Mucosa of descending colon (tissue), 3 donors: ENCODE measurements at regions not wholly inside any gene's neighbourhood (a gene's known extent, or its start where the extent isn't known, plus 50 kb on each side); places are given as distances from the start of the nearest gene placed in this dataset.

Experiments used
- ATAC-seq: fragments of 200-7000 bp; cut with Tn5 transposase; one replicate; pipeline ENCODE4 v1.9.1; 2020; ENCODE audit warnings: mild to moderate bottlenecking, moderate library complexity
- DNase-seq, 3 donors: peaks; one replicate each; pipeline ENCODE4 v3.0.0-alpha.2; 2020
- H3K36me3 ChIP-seq: fragments of 200-600 bp; one replicate; pipeline ENCODE4 v1.8.0; 2021; ENCODE audit warnings: low read depth, mild to moderate bottlenecking
- H3K4me1 ChIP-seq: fragments of 200-600 bp; one replicate; pipeline ENCODE4 v1.8.0; 2021; ENCODE audit warnings: low read depth, mild to moderate bottlenecking
- H3K4me3 ChIP-seq: fragments of 200-600 bp; one replicate; pipeline ENCODE4 v1.8.0; 2021; ENCODE audit warnings: mild to moderate bottlenecking
- H3K9me3 ChIP-seq: fragments of 200-600 bp; one replicate; pipeline ENCODE4 v1.8.0; 2021; ENCODE audit warnings: mild to moderate bottlenecking
- CTCF ChIP-seq: fragments of 200-600 bp; IDR thresholded peaks from one replicate; pipeline ENCODE4 v1.8.0; 2022; ENCODE audit warnings: antibody characterized with exemption, mild to moderate bottlenecking
- intact Hi-C, 2 donors: fragments of 100-400 bp; cut with DNase I in 1 of 2; cut with micrococcal nuclease in 1 of 2; formaldehyde crosslinking; loops; one replicate each; pipeline versions ENCODE4 v1.11.0 to v1.11.1; 2022; cut with DNase I, micrococcal nuclease
- donor health status: DM: no; HTN: no; CAD: no; lungs with moderate emphysema.
- donor health status: DM: no; HTN: no; CAD: no.
- donor health status: DM: no; HTN: yes; CAD: no.

DNA sequence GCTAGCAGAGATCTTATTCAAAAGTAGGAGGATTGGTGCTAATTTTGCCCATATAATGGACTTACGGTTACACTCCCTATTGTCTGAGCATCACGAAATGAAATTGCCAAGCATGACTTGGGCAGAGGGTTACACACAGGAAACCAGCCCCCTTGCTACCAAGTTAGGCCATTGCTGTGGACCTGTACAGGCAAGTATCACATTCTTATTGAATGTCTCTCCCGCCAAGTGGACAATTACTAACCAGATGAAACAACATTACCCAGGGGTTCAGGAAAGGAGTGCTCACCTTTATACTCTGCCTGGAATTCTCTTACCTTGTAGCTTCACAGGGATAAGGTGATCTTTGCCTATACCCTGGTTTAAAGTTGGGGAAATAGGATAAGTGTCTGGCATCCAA lies 70.6 kb upstream of the TOX3 start:
- no peak for ATAC-seq
- Histone ChIP-seq H3K9me3 (no peaks in the 10 kb centered on the region), H3K36me3 (no peaks in the 10 kb centered on the region), H3K4me3 (no peak overlapping the region), H3K4me1 (no peaks in the 10 kb centered on the region)
- DNase-seq, result no peak
- no peak for TF ChIP-seq CTCF
- intact Hi-C loops, result no loop called here

DNA sequence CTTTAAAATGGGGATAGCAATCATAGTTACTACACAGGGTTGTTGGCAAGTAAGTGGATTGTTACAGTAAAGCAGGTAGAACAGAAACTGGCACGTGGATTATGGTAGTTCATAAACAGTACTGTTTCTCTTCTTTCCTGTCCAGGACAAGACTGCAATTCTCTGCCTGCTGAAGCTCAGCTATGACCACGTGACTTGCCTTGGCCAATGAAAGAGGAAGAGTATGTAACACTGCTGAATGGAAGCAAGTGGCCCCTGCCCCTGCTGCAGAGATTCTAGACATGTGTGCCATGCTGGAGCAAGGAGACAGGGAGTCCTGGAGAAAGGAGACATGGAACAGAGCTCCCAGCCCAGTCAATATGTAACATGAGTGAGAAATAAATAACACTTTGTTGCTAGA lies 66.6 kb upstream of the TOX3 start:
- Histone ChIP-seq H3K9me3 (no peaks in the 10 kb centered on the region), H3K4me3 (no peak overlapping the region), H3K36me3 (no peaks in the 10 kb centered on the region), H3K4me1 (peaks cover 12% of the 10 kb centered on the region)
- no peak for TF ChIP-seq CTCF
- DNase-seq, result peak in 1 of 3 donors; percentile 16
- intact Hi-C loops, result loop anchor here in 1 of 2 donors (5.0 kb wide), 1 partner anchor 51 kb away; no protein-coding TSS in a partner anchor
- peak; percentile 45 for ATAC-seq

- no peak overlapping the region for H3K4me3 ChIP-seq
- no peaks in the 10 kb centered on the region for H3K9me3 ChIP-seq
- TF ChIP-seq CTCF, result no peak
- no peaks in the 10 kb centered on the region for H3K36me3 ChIP-seq
- ATAC-seq, result peak; percentile 96
- DNase-seq, result peak in 2 of 3 donors; percentile 32 to 81
- intact Hi-C loops, result loop anchor here in 1 of 2 donors (5.0 kb wide), 1 partner anchor 50 kb away; no protein-coding TSS in a partner anchor
- H3K4me1 ChIP-seq, result peaks cover 12% of the 10 kb centered on the region
Observed at GRCh38 chr16:52611817-52612673, 65.1 kb upstream of the TOX3 start.

DNA sequence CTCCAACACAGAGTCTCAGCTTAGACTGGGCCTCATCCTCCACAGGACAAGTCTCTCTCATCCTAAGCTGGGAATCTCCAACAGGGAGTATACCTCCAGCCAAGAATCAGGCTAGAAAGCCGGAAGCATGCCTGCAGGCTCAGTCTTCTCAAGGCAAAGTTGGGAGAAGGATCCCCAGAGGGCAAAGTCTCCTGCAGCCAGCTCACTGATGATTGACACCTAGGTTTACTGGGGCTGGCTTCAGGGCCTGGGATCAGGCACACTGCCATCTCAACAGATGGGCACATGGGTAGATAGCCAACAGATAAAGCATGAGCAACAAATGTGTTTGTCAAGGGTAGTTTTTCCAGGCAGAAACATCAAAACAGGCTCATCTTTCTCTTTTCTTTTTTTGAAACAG lies 56.1 kb upstream of the TOX3 start:
- DNase-seq, result peak; percentile 55 to 65 (median 64)
- TF ChIP-seq CTCF, result no peak
- Histone ChIP-seq H3K4me3 (no peak overlapping the region), H3K4me1 (peaks cover 4% of the 10 kb centered on the region), H3K9me3 (no peaks in the 10 kb centered on the region), H3K36me3 (no peaks in the 10 kb centered on the region)
- peak; percentile 93 for ATAC-seq
- intact Hi-C loops, result no loop called here

GRCh38 chr16:52597772-52598483 lies 51.0 kb upstream of the TOX3 start:
- Histone ChIP-seq H3K4me1 (peaks cover 4% of the 10 kb centered on the region), H3K36me3 (no peaks in the 10 kb centered on the region), H3K4me3 (no peak overlapping the region), H3K9me3 (no peaks in the 10 kb centered on the region)
- DNase-seq (peak in 1 of 3 donors; percentile 85), ATAC-seq (peak; percentile 92)
- TF ChIP-seq CTCF, result no peak
- intact Hi-C loops, result no loop called here
